Mammary epithelial cell (primary cell): ENCODE measurements at regions not wholly inside any gene's neighbourhood (a gene's known extent, or its start where the extent isn't known, plus 50 kb on each side); places are given as distances from the start of the nearest gene placed in this dataset.

ENCODE experiments used
- EZH2 ChIP-seq: IDR thresholded peaks from 2 replicates; pipeline ENCODE4 v1.6.1; 2012; ENCODE audit warnings: low read length, inconsistent platforms, borderline replicate concordance
- TF ChIP-seq, protein P1 (sequence below), 2 donors: IDR thresholded peaks in 1 of 2; conservative IDR thresholded peaks in 1 of 2; 2 replicates each; pipeline ENCODE4 v1.5.1; 2011 to 2012; ENCODE audit warnings: inconsistent platforms in 2 of 2, low read length in 2 of 2, mild to moderate bottlenecking in 2 of 2, control low read depth in 1 of 2, low read depth in 1 of 2; ENCODE audit not compliant: insufficient read depth in 1 of 2; ENCODE audit errors: extremely low read depth in 1 of 2

DNA sequence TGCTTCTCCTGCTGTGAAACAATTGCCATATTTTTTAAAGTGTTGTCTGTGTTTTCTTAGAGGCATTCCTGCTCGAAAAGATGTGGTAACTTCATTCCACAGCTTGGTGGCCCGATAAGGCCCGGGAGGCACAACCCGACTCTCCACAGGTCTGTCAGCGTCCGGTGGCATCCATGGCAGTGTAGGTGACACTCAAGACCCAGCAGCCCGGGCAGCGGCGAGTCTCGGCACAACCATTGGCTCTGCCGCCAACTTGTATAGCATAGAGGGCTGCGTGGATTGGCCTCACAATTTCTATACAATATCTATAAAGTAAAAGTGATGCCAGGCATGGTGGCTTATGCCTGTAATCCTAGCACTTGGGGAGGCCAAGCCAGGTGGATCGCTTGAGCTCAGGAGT, 262.3 kb upstream of the CHRNA7 start:
- TF ChIP-seq, protein P1, sequence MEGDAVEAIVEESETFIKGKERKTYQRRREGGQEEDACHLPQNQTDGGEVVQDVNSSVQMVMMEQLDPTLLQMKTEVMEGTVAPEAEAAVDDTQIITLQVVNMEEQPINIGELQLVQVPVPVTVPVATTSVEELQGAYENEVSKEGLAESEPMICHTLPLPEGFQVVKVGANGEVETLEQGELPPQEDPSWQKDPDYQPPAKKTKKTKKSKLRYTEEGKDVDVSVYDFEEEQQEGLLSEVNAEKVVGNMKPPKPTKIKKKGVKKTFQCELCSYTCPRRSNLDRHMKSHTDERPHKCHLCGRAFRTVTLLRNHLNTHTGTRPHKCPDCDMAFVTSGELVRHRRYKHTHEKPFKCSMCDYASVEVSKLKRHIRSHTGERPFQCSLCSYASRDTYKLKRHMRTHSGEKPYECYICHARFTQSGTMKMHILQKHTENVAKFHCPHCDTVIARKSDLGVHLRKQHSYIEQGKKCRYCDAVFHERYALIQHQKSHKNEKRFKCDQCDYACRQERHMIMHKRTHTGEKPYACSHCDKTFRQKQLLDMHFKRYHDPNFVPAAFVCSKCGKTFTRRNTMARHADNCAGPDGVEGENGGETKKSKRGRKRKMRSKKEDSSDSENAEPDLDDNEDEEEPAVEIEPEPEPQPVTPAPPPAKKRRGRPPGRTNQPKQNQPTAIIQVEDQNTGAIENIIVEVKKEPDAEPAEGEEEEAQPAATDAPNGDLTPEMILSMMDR (conservative IDR thresholded peaks at IDR 0.05 in 1 of 2, IDR thresholded peaks at IDR 0.05 in 1 of 2; ENCODE audit: extremely low read depth in 1 of 2, insufficient read depth in 1 of 2, low read depth in 1 of 2, low read length in 2 of 2) = no peak
- no peak for TF ChIP-seq EZH2
